ENCODE measurements at regions not wholly inside any gene's neighbourhood (a gene's known extent, or its start where the extent isn't known, plus 50 kb on each side); places are given as distances from the start of the nearest gene placed in this dataset.
"Not testable (repeated sequence)": the region's sequence is repeated elsewhere in the genome, so short reads cannot be mapped to it uniquely, and the experiment has no call there.

DNA sequence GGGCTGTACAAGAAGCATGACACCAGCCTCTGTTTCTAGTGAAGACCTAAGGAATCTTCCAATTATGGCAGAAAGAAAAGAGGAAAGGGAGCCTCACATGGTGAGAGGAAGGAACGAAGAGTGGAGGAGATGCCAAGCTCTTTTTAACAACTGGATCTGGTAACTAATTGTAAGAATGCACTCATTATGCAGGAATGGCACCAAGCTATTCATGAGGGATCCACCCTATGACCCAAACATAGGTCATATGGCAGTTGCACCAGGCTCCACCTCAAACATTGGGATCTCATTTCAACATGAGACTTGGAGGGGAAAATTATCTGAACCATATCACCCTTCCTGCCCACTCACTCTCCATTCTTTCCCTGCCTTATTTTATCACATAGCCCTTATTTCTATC, 496.0 kb upstream of the SPTLC3 start:
- no peak for DNase-seq

GRCh38 chr20:12528104-12528503, 480.7 kb upstream of the SPTLC3 start:
- DNase-seq = no peak

DNA sequence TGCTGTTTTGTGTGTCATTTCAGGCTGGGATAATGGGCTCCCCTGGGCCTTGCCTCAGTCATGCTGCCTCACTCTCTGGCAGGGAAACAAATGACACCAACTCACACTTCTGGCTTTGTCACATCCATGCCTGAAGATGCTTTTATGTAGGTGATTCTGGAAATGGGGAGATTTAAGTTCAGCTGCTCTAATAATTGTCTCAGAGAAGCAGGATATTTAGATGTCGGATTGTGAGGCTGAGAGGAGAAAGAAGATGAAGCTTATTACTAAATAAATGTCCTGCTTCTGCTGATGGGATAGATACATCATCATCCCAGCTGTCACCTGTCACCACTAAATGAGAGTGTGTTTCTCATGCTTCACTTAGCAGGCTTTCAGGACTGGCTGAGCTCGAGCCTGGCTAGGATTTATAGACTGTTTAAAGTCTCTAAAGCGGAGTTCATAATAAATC, 480.2 kb upstream of the SPTLC3 start:
- DNase-seq = no peak

GRCh38 chr20:12531626-12532025, 477.1 kb upstream of the SPTLC3 start:
- DNase-seq = no peak

DNA sequence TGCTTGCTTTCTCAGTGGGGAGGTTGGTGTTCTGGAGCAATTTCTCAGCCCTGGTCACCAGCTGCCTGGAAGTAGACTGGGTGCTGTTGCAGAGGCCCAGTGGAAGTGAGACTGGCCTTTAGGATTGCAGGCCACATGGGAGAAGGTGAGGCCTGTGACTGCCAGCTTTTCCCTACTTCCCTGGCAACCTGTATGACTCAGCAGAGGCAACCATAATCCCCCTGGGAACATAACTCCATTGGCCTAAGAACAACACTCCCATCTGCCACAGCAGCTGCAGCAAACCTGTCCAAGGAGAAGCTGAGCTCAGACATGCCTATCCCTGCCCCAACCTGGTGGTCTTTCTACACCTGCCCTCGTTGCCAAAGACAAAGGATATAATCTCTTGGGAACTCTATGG, 473.5 kb upstream of the SPTLC3 start:
- DNase-seq = no peak

- no peak for DNase-seq
These were observed 473.0 kb upstream of the SPTLC3 start for GRCh38 chr20:12535770-12536169.

- no peak for DNase-seq
These were observed 454.3 kb upstream of the SPTLC3 start for GRCh38 chr20:12554426-12554825.

DNA sequence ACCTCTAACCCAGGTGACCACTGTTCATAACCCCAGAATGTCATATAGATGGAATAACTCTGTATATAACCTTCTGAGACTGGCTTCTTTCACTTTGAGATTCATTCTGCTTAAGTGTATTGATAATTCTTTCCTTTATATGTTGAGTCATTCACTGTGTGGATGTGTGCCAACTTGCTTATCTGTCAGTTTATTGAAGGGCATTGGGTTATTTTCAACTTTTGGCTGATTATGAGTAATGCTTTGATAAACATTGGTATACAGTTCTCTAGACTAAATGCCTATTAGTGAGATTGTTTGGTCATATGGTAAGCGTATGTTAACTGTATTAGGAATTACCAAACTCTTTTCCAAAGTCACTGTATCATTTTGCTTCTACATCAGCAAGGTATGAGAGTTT, 453.4 kb upstream of the SPTLC3 start:
- DNase-seq = no peak

DNA sequence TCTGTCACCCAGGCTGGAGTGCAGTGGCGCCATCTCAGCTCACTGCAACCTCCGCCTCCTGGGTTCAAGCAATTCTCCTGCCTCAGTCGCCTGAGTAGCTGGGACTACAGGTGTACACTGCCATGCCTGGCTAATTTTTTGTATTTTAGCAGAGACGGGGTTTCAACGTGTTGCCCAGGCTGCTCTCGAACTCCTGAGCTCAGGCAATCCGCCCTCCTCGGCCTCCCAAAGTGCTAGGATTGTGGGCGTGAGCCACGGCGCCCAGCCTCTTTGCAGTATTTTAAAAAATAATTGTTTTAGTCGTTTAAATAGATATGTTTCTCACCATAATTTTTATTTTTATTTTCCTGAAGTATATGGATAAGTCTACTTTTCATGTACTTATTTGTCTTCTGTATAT, 452.9 kb upstream of the SPTLC3 start:
- not testable (repeated sequence) for DNase-seq

DNA sequence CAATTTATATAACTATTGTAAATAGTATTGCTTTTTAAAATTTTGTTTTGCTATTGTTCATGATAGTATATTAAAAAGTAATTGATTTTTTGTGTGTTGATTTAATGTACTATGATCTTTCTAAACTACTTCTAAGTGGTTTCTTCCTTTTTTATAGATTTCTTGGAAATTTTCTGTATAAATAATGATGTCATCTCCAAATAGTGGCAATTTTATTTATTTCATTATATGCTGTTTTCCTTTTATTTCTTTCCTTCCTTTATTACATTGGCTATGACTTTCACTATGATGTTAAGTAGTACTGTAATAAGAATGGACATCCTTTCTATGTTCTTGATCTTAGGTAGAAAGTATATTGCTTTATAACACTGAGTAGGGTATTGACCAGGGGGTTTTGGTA, 451.5 kb upstream of the SPTLC3 start:
- DNase-seq = no peak

- no peak for DNase-seq
These were observed 443.8 kb upstream of the SPTLC3 start for GRCh38 chr20:12564979-12565378.

DNA sequence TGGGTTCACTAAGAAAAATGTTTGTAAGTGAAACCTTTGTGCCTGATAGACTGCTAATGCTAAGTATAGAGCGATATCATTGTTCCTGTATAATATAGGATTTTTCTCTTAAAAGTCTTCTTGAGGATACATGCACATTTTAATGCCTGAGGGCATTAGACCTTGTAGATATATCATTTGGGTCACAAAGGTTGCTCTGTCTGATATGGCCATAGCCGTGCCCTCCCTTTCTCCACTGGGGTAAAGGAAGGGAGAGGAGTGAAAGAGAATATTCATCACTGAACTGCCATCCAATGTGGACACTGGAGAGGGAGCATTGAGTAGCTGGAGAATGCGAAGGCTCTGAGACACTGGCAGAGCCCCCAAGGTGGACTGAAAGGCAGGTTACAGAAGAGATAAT, 442.2 kb upstream of the SPTLC3 start:
- DNase-seq = no peak

- no peak for DNase-seq
These were observed 438.4 kb upstream of the SPTLC3 start for GRCh38 chr20:12570371-12570770.

DNA sequence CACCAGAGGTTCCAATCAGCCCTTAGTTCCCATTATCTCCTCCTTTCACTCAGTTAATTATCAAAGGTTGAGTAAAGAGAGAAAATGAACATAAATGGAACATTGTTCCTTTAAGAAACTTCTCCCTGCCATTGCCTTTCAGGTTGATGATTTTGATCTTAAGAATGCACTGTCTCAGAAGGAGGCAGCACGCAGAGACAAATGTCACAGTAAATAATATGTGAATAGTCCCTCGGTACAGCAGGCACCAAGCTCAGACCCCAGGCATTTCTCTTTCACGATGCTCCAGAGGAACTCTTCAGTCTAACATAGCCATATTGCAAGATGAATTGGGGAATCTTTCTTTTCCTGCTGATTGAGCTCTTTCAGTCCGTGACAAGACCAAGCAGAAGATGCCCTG, 435.3 kb upstream of the SPTLC3 start:
- no peak for DNase-seq

DNA sequence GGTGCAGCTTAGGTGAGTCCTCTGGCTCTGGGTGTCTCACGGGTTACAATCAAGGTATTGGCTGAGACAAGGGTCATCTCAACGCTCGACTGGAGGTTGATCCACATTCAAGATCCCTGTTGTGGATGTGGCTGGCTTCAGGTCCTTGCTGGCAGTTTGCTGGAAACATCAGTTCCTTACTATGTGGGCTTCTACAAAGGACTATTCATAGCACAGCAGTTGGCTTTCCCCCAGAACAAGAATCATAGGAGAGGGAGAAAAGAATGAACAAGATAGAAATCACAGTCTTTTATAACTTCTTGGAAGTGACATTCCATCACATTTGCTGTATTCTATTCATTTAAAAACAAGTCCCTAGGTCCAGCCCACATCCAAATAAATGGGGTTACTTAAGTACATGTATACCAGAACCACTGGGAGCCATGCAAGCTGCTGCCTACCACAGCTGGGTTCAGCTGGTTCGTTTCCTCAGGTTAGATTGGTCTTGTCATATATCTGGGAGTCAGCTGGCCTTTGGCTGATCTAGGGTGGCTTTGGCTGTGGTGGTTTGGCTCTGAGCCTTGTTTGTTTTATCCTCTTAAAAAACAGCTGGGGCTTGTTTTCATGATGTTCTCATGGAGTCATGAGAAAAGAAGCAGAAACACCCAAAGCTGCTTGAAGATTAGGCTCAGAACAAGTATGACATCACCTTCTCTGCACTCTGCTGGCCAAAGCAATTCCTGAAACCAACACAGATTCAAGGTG, 433.2 kb upstream of the SPTLC3 start:
- DNase-seq = no peak

DNA sequence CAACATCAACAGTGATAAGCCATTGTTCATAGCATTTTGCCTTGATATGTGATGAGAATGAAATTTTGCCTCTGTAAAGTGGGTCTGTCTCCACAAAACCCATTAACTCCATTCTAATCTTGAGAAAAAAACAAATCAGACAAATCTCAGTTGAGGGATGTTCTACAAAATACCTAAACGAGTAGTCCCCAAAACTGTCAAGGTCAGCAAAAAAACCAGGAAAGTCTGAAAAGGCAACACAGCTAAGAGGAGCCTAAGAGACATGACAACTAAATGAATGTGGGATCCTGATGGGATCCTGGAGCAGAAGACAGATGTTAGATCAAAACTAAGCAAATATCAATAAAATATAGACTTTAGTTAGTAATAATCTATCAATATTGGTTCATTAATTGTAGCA, 431.6 kb upstream of the SPTLC3 start:
- DNase-seq = no peak

DNA sequence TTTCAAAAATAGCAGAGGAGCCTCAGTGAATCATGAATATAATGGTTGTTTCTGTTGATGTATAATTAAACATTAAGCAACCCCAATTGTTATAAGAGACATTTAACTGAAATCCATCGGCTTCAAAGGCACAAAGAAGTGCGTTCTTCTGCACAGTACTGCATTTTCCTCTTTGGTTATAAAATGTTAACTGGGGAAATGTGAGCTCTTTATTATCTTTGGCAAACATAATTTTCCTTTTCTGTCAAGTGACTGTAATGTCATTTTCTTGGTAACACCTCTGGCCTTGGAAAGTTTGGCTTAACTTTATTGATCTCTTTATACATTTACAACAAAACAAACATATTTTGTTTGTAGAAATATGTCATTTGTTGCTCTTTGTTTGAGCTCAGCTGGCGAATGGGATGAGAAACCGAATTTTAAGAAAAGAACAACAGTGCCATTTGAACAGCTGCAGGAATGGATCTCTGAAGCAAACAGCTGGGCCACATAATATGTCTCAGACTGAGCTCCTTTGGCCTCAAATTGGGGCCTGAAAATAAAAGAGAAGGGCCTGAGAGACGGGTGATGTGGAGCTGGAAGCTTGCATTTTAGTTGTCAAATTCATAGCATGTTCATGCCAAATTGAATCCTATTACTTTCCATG, 427.0 kb upstream of the SPTLC3 start:
- no peak for DNase-seq

- not testable (repeated sequence) for DNase-seq
These were observed 426.1 kb upstream of the SPTLC3 start for GRCh38 chr20:12582710-12583109.

DNA sequence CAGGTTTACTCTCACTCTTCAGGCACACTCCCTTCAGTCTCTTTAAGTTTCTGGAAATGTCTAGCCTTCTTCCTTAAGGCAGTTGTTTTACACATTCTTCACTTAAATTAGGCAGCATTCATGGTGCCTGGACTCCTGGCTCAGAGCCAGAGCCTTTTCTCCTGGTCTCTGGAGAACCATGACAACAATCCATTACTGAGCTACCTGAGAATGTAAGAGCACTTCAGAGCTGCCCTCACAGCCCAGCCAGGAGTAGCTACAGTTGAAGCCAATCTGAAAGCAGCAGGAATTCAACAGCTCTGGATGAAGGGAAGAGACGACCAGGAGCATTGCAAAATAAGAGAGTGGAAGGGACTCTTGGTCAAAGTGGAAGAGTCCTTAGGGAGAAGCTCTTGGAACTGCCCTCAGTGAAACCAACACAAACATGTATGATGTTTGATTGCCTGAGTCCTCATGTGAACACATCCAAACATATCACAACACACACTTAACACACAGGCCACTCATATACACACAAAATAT, 416.8 kb upstream of the SPTLC3 start:
- no peak for DNase-seq

DNA sequence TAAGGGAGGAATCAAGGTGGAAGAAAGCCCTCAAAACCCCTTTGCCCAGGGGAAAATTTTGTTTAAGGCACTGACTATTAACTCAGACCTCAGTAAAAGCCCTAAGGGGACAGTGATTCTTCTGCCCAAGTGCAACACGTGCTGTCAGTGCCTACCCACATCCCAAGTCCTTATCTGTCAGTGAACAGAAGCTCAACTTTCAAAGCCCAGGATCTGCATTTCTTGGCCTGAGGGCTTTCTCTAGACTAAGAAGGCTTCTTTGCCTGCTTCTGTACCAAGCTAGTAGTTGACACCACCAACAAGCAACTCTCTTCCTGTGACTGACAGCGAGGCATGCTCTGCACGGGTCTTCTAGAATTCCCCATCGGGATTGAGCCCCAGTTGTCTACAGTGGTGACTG, 416.0 kb upstream of the SPTLC3 start:
- no peak for DNase-seq

- DNase-seq = no peak
These were observed 415.4 kb upstream of the SPTLC3 start for GRCh38 chr20:12593342-12593873.

GRCh38 chr20:12594410-12595088, 414.2 kb upstream of the SPTLC3 start:
- no peak for DNase-seq

- no peak for DNase-seq
These were observed 412.9 kb upstream of the SPTLC3 start for GRCh38 chr20:12595841-12596240.

GRCh38 chr20:12596863-12597262, 411.9 kb upstream of the SPTLC3 start:
- no peak for DNase-seq
